GM21723 (cell line): ENCODE measurements at regions not wholly inside any gene's neighbourhood (a gene's known extent, or its start where the extent isn't known, plus 50 kb on each side); places are given as distances from the start of the nearest gene placed in this dataset.

Experiments used
- ATAC-seq: cut with Tn5 transposase; IDR thresholded peaks from one replicate; pipeline ENCODE4 v1.9.1; 2021; ENCODE audit warnings: mild to moderate bottlenecking, moderate library complexity; ENCODE audit not compliant: unreplicated experiment

- ATAC-seq = no peak
Observed at GRCh38 chr13:54150851-54151250, 1122.2 kb downstream of the OLFM4 start.

GRCh38 chr13:54162069-54162468, 1133.5 kb downstream of the OLFM4 start:
- no peak for ATAC-seq

- no peak for ATAC-seq
Observed at GRCh38 chr13:54165581-54166215, 1137.1 kb downstream of the OLFM4 start.

GRCh38 chr13:54173996-54174395, 1145.4 kb downstream of the OLFM4 start:
- ATAC-seq = no peak

GRCh38 chr13:54175466-54175865, 1146.9 kb downstream of the OLFM4 start:
- ATAC-seq = no peak

GRCh38 chr13:54177466-54177865, 1148.9 kb downstream of the OLFM4 start:
- ATAC-seq = no peak

- no peak for ATAC-seq
Observed at GRCh38 chr13:54183166-54183565, 1154.6 kb downstream of the OLFM4 start.

- no peak for ATAC-seq
Observed at GRCh38 chr13:54183728-54184127, 1155.1 kb downstream of the OLFM4 start.

GRCh38 chr13:54184576-54184975, 1156.0 kb downstream of the OLFM4 start:
- ATAC-seq = no peak

GRCh38 chr13:54185101-54185500, 1156.5 kb downstream of the OLFM4 start:
- no peak for ATAC-seq

GRCh38 chr13:54185785-54186184, 1157.2 kb downstream of the OLFM4 start:
- no peak for ATAC-seq

- no peak for ATAC-seq
Observed at GRCh38 chr13:54187461-54187860, 1158.8 kb downstream of the OLFM4 start.

GRCh38 chr13:54194233-54195024, 1165.8 kb downstream of the OLFM4 start:
- no peak for ATAC-seq

- ATAC-seq = no peak
Observed at GRCh38 chr13:54196684-54197083, 1168.1 kb downstream of the OLFM4 start.

GRCh38 chr13:54198911-54199310, 1170.3 kb downstream of the OLFM4 start:
- ATAC-seq = no peak

GRCh38 chr13:54206626-54207025, 1178.0 kb downstream of the OLFM4 start:
- ATAC-seq = no peak

GRCh38 chr13:54210397-54211049, 1181.9 kb downstream of the OLFM4 start:
- ATAC-seq = no peak

- ATAC-seq = no peak
Observed at GRCh38 chr13:54216221-54216620, 1187.6 kb downstream of the OLFM4 start.

GRCh38 chr13:54226876-54227275, 1198.3 kb downstream of the OLFM4 start:
- no peak for ATAC-seq

GRCh38 chr13:54232700-54233099, 1204.1 kb downstream of the OLFM4 start:
- no peak for ATAC-seq

- no peak for ATAC-seq
Observed at GRCh38 chr13:54234607-54235006, 1206.0 kb downstream of the OLFM4 start.

GRCh38 chr13:54241719-54242118, 1213.1 kb downstream of the OLFM4 start:
- ATAC-seq = no peak
